Pancreas (tissue), 10 donors: ENCODE measurements at regions not wholly inside any gene's neighbourhood (a gene's known extent, or its start where the extent isn't known, plus 50 kb on each side); places are given as distances from the start of the nearest gene placed in this dataset.

ENCODE experiments used
- ATAC-seq, 4 donors: fragments of 200-7000 bp; cut with Tn5 transposase; one replicate each; pipeline versions ENCODE4 v1.8.0 to v1.9.1; 2020; ENCODE audit warnings: mild to moderate bottlenecking in 4 of 4, moderate library complexity in 4 of 4
- DNase-seq, 6 donors: peaks; one replicate each; pipeline ENCODE4 v3.0.0-alpha.2; 2020
- FAIRE-seq: peaks from 2 replicates; lab custom pipeline; 2012; peaks lifted over from hg19 to GRCh38; lab: Jason Lieb, UNC
- H3K27ac ChIP-seq, 4 donors: fragments of 200-600 bp; sonication (generic); 1 replicate in 3 of 4; 2 replicates in 1 of 4; pipeline versions ENCODE4 v1.5.0 to v1.8.0; 2020
- H3K27me3 ChIP-seq, 4 donors: fragments of 200-600 bp; one replicate each; pipeline ENCODE4 v1.8.0; 2021
- H3K36me3 ChIP-seq, 3 donors: fragments of 200-600 bp; sonication (generic) in 1 of 3; one replicate each; pipeline versions ENCODE4 v1.5.0 to v1.8.0; 2020 to 2021
- H3K4me1 ChIP-seq, 3 donors: fragments of 200-600 bp; one replicate each; pipeline ENCODE4 v1.8.0; 2021
- H3K4me3 ChIP-seq, 4 donors: fragments of 200-600 bp; sonication (generic) in 2 of 4; one replicate each; pipeline versions ENCODE4 v1.5.0 to v1.8.0; 2020 to 2021
- H3K9me3 ChIP-seq, 4 donors: fragments of 200-600 bp; one replicate each; pipeline ENCODE4 v1.8.0; 2021
- WGBS, 2 donors: extraction: QIAGEN DNeasy Blood & Tissue Kit; methylation state at CpG; one replicate each; pipeline ENCODE4 v1.1.7; 2013; 5-methylcytosine and 5-hydroxymethylcytosine counted together
- intact Hi-C, 3 donors: fragments of 100-400 bp; cut with DNase I; formaldehyde crosslinking; loops; one replicate each; pipeline versions ENCODE4 v1.11.1 to v1.14.2; 2022
- TF ChIP-seq, protein P1 (sequence below), 4 donors: fragments of 200-600 bp; sonication (generic) in 3 of 4; IDR thresholded peaks; one replicate each; pipeline versions ENCODE4 v1.5.0 to v1.8.0; 2021; ENCODE audit warnings: antibody characterized with exemption in 4 of 4
- donor health status: healthy with polysubstance abuse.
- donor health status: DM: no; HTN: no; CAD: no; lungs with moderate emphysema.
- donor health status: DM: no; HTN: no; CAD: no.
- donor health status: control.
- donor health status: control.
- donor health status: Bipolar disorder and iron deficiency.
- donor health status: DM: yes; HTN: yes; CAD: no.
- donor health status: DM: no; HTN: no; CAD: no.
- donor health status: DM: no; HTN: no; CAD: no.
- donor health status: DM: yes; HTN: yes; CAD: no.

DNA sequence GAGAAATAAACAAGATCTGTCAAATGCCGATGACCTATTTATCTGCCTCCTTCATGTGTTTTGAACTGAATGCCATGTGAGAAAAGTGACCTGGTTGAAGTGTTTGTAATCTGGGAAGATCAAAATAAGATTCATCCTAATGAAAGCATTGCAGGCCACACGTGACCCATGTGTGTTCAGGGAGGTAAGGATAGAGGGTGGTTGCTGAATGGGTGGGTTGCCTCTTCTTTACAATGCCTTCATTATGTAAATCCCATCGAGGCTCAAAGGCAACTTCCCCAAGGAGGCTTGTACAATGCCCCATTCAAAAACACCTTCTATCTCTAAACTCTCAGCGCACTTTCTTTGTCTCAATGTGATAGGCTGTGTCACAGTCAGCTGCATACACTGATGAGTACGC, 273.1 kb downstream of the LRATD1 start:
- no peak overlapping the region for H3K4me3 ChIP-seq
- TF ChIP-seq, protein P1, sequence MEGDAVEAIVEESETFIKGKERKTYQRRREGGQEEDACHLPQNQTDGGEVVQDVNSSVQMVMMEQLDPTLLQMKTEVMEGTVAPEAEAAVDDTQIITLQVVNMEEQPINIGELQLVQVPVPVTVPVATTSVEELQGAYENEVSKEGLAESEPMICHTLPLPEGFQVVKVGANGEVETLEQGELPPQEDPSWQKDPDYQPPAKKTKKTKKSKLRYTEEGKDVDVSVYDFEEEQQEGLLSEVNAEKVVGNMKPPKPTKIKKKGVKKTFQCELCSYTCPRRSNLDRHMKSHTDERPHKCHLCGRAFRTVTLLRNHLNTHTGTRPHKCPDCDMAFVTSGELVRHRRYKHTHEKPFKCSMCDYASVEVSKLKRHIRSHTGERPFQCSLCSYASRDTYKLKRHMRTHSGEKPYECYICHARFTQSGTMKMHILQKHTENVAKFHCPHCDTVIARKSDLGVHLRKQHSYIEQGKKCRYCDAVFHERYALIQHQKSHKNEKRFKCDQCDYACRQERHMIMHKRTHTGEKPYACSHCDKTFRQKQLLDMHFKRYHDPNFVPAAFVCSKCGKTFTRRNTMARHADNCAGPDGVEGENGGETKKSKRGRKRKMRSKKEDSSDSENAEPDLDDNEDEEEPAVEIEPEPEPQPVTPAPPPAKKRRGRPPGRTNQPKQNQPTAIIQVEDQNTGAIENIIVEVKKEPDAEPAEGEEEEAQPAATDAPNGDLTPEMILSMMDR (IDR thresholded peaks at IDR 0.05), result no peak
- no peaks in the 10 kb centered on the region for H3K36me3 ChIP-seq
- DNase-seq (no peak), FAIRE-seq (no peak), ATAC-seq (no peak)
- no peaks in the 10 kb centered on the region for H3K4me1 ChIP-seq
- H3K27me3 ChIP-seq, result no peaks in the 10 kb centered on the region
- intact Hi-C loops, result no loop called here
- 77 to 85% methylated on average over 5 of the region's 5 CpGs for WGBS, 2 donors
- no peaks in the 10 kb centered on the region for H3K9me3 ChIP-seq
- no peak overlapping the region for H3K27ac ChIP-seq

DNA sequence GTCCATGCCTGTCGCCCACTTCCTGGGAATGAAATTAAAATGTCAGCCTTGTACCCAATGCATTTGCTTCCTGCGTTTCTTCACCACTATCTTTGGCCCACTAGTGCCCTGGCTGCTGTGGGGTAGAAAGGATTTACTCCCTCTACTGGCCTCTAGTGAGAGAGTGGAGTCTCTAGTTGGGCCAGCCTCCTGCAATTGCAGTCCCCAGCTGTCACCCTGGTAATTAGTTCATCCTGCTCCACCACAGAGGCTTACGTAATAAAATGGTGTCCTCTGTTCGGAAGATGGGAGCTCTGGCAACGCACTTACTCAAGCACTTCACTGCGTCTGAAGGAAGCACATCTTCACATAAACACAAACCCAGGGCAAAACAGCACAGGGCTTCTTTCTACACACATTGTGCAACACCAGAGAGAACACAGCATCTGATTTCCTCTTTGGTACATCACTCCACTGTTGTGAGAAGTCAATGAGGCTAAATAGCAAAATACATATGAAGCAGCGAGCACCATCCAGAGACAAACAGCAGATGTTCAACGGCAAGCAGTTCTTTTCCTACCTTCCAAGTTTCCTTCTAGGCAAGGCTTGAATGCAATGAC, 274.6 kb downstream of the LRATD1 start:
- Histone ChIP-seq H3K9me3 (no peaks in the 10 kb centered on the region), H3K27me3 (no peaks in the 10 kb centered on the region), H3K27ac (no peak overlapping the region), H3K4me1 (no peaks in the 10 kb centered on the region), H3K36me3 (no peaks in the 10 kb centered on the region), H3K4me3 (no peak overlapping the region)
- 83 to 85% methylated on average over 8 of the region's 8 CpGs for WGBS, 2 donors
- intact Hi-C loops, result no loop called here
- ATAC-seq (peak in 3 of 4 donors; percentile 11 to 75 (median 50)), DNase-seq (no peak), FAIRE-seq (no peak)
- TF ChIP-seq, protein P1 (IDR thresholded peaks at IDR 0.05), result no peak

DNA sequence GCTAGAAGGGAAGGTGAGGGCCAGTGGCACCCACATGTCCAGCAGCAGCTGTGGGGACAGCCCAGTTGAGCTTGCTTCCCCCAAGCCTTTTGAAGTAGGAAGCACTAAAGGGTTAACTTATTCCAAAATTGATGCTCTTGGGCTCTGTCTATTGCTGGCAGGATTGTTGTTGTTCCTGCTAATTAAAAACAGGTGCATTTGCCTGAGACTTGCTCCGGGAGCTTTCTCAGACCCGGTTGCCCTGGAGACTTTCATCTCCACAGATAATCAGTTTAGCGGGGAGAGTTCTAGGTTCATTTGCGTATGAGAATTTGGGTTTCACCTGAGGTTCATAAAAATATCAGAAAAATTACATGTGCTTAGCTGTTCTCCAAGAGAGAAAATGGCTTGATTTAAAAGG, 277.3 kb downstream of the LRATD1 start:
- TF ChIP-seq, protein P1 (IDR thresholded peaks at IDR 0.05), result no peak
- no peaks in the 10 kb centered on the region for H3K9me3 ChIP-seq
- no peak for ATAC-seq
- no peak overlapping the region for H3K4me3 ChIP-seq
- DNase-seq, result no peak
- peaks cover 0 to 7% (median 6%) of the 10 kb centered on the region in 3 donors for H3K4me1 ChIP-seq
- intact Hi-C loops, result no loop called here
- no peak overlapping the region for H3K27ac ChIP-seq
- H3K27me3 ChIP-seq, result no peaks in the 10 kb centered on the region
- H3K36me3 ChIP-seq, result no peaks in the 10 kb centered on the region
- WGBS, 2 donors, result 60 to 69% methylated on average over 4 of the region's 4 CpGs
- no peak for FAIRE-seq

DNA sequence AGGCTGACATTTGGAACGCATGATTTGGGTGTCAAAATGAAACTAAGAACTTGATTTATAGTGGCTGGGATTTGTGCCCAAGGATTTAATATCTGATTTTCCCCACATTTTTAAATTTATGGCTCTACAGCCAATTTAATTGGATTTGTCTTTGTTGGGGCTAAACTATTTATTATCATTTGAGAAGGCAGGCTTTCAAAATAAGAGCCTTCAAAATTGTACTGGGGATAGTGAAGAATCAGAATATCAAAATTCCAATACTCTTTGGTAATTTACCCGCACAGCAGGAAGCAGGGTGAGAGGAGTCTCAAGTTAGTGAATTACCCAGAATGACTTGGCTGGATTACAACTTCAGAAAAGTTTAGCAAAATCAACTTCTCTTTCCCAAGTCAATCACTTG, 278.1 kb downstream of the LRATD1 start:
- DNase-seq, result no peak

DNA sequence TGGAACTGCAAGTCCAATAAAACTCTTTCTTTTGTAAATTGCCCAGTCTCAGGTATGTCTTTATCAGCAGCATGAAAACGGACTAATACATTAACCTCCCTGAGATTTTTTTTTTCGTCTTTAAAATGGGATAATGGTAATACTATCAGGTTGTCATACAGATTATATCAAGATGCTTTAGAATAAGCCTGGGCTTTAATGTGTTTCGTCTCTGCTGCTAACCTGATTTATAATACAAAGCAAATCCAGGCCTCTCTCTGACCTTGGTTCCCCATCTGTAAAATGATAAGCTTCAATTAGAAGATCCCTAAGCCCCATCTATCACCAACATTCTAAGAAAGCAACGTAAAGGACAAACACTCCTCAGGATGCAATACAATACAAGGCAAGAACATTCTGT, 283.5 kb downstream of the LRATD1 start:
- no peaks in the 10 kb centered on the region for H3K27me3 ChIP-seq
- intact Hi-C loops, result no loop called here
- no peaks in the 10 kb centered on the region for H3K9me3 ChIP-seq
- H3K4me1 ChIP-seq, result peaks cover 0 to 7% (median 6%) of the 10 kb centered on the region in 3 donors
- ATAC-seq (no peak), FAIRE-seq (no peak), DNase-seq (no peak)
- H3K36me3 ChIP-seq, result no peaks in the 10 kb centered on the region
- TF ChIP-seq, protein P1 (IDR thresholded peaks at IDR 0.05), result no peak
- no peak overlapping the region for H3K4me3 ChIP-seq
- no peak overlapping the region for H3K27ac ChIP-seq
- 73 to 79% methylated on average over 4 of the region's 4 CpGs for WGBS, 2 donors

More for the DNA sequence above, 278.1 kb downstream of the LRATD1 start:
- Histone ChIP-seq H3K36me3 (no peaks in the 10 kb centered on the region), H3K4me1 (peaks cover 0 to 7% (median 6%) of the 10 kb centered on the region in 3 donors), H3K27ac (no peak overlapping the region), H3K9me3 (no peaks in the 10 kb centered on the region), H3K4me3 (no peak overlapping the region), H3K27me3 (no peaks in the 10 kb centered on the region)
- 49 to 50% methylated on average over 2 of the region's 2 CpGs for WGBS, 2 donors
- intact Hi-C loops, result no loop called here
- TF ChIP-seq, protein P1 (IDR thresholded peaks at IDR 0.05), result no peak
- ATAC-seq (peak in 2 of 4 donors; percentile 46 to 68), FAIRE-seq (no peak)
